ENCODE measurements at regions not wholly inside any gene's neighbourhood (a gene's known extent, or its start where the extent isn't known, plus 50 kb on each side); places are given as distances from the start of the nearest gene placed in this dataset.

DNA sequence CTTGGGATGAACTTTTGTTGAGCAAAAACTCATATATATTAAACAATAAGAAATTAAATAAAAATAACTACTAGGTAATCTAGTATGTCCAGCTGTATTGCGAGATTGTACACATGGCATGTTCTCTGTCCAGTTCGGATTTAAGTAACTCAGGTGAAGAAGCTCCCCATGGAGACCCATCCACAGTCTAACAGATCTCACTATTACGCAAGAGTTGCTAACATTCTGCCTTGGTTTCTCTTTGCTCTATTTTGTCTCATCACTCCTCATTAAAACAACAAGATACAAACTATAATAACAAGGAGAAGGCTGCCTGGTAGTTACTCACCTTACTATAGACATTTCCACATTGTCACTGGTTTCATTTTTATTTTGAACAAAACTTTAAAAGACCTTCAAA is 1372.3 kb upstream of the CELF2 start:
- TF ChIP-seq, protein P1, sequence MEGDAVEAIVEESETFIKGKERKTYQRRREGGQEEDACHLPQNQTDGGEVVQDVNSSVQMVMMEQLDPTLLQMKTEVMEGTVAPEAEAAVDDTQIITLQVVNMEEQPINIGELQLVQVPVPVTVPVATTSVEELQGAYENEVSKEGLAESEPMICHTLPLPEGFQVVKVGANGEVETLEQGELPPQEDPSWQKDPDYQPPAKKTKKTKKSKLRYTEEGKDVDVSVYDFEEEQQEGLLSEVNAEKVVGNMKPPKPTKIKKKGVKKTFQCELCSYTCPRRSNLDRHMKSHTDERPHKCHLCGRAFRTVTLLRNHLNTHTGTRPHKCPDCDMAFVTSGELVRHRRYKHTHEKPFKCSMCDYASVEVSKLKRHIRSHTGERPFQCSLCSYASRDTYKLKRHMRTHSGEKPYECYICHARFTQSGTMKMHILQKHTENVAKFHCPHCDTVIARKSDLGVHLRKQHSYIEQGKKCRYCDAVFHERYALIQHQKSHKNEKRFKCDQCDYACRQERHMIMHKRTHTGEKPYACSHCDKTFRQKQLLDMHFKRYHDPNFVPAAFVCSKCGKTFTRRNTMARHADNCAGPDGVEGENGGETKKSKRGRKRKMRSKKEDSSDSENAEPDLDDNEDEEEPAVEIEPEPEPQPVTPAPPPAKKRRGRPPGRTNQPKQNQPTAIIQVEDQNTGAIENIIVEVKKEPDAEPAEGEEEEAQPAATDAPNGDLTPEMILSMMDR (IDR thresholded peaks at IDR 0.05; ENCODE audit: borderline replicate concordance, control extremely low read depth, extremely low read depth, insufficient read depth, missing control alignments), result no peak
- in situ Hi-C loops (cut with MboI; ENCODE audit: low sequenced_read_pairs, unreplicated experiment), result no loop called here
- DNase-seq (ENCODE audit: low spot score), result no peak

- TF ChIP-seq, protein P1 (IDR thresholded peaks at IDR 0.05; ENCODE audit: borderline replicate concordance, control extremely low read depth, extremely low read depth, insufficient read depth, missing control alignments), result no peak
- DNase-seq (ENCODE audit: low spot score), result no peak
- in situ Hi-C loops (cut with MboI; ENCODE audit: low sequenced_read_pairs, unreplicated experiment), result no loop called here
These were observed 1371.6 kb upstream of the CELF2 start for GRCh38 chr10:9645928-9646600.

DNA sequence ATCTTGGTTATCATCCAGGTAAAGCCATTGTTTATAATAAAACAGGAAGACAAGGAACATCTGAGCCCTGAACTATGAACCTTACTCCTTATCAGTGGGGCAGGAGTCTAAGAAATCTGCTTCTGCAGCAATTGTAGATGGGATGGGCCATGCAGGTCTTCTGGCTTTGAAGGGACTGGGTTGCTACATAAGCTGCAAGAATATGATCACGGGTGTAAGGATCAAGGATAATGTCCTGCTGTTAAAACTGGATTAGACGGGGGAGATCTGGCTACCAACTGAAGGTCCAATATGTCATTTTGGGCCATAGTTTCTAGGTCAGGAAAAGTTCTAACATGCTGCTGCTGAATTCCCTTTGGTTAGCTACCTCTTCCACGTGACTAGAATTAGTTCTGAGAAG is 1363.4 kb upstream of the CELF2 start:
- TF ChIP-seq, protein P1 (IDR thresholded peaks at IDR 0.05; ENCODE audit: borderline replicate concordance, control extremely low read depth, extremely low read depth, insufficient read depth, missing control alignments), result no peak
- no peak for DNase-seq (ENCODE audit: low spot score)
- in situ Hi-C loops (cut with MboI; ENCODE audit: low sequenced_read_pairs, unreplicated experiment), result no loop called here

- no peak for DNase-seq (ENCODE audit: low spot score)
- TF ChIP-seq, protein P1 (IDR thresholded peaks at IDR 0.05; ENCODE audit: borderline replicate concordance, control extremely low read depth, extremely low read depth, insufficient read depth, missing control alignments), result no peak
- in situ Hi-C loops (cut with MboI; ENCODE audit: low sequenced_read_pairs, unreplicated experiment), result no loop called here
These were observed 1361.3 kb upstream of the CELF2 start for GRCh38 chr10:9656386-9656785.

DNA sequence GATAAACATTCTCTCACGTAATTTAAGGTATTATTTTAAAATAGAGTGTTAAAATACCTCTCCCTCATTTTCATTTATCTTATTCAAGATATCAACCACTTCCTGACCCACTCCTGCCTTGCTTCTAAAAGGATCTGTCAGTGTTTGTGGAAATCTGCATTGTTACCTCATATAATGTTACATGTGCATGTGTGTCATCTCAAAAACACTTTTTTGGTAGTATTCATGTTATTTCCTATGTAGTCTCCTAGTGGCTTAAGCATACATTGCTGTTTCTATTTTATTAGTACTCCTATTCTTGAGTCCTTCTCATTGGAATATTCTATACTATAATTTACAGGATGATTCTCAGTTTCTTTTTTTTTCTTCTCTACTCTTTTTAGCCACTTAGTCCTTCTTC is 1360.7 kb upstream of the CELF2 start:
- DNase-seq (ENCODE audit: low spot score), result no peak
- TF ChIP-seq, protein P1 (IDR thresholded peaks at IDR 0.05; ENCODE audit: borderline replicate concordance, control extremely low read depth, extremely low read depth, insufficient read depth, missing control alignments), result no peak
- in situ Hi-C loops (cut with MboI; ENCODE audit: low sequenced_read_pairs, unreplicated experiment), result no loop called here

- in situ Hi-C loops (cut with MboI; ENCODE audit: low sequenced_read_pairs, unreplicated experiment), result no loop called here
- no peak for DNase-seq (ENCODE audit: low spot score)
- TF ChIP-seq, protein P1 (IDR thresholded peaks at IDR 0.05; ENCODE audit: borderline replicate concordance, control extremely low read depth, extremely low read depth, insufficient read depth, missing control alignments), result no peak
These were observed 1360.1 kb upstream of the CELF2 start for GRCh38 chr10:9657530-9657929.
